GM18517 (cell line): ENCODE measurements at regions not wholly inside any gene's neighbourhood (a gene's known extent, or its start where the extent isn't known, plus 50 kb on each side); places are given as distances from the start of the nearest gene placed in this dataset.
"Not testable (repeated sequence)": the region's sequence is repeated elsewhere in the genome, so short reads cannot be mapped to it uniquely, and the experiment has no call there.

Experiments
- ATAC-seq: cut with Tn5 transposase; IDR thresholded peaks from one replicate; pipeline ENCODE4 v1.9.1; 2021; ENCODE audit warnings: mild to moderate bottlenecking, moderate library complexity; ENCODE audit not compliant: unreplicated experiment

- no peak for ATAC-seq
These were observed 132.0 kb upstream of the SV2C start for GRCh38 chr5:75951158-75951557.

- no peak for ATAC-seq
These were observed 134.7 kb upstream of the SV2C start for GRCh38 chr5:75948438-75948837.

- ATAC-seq = no peak
These were observed 142.8 kb upstream of the SV2C start for GRCh38 chr5:75940418-75940817.

DNA sequence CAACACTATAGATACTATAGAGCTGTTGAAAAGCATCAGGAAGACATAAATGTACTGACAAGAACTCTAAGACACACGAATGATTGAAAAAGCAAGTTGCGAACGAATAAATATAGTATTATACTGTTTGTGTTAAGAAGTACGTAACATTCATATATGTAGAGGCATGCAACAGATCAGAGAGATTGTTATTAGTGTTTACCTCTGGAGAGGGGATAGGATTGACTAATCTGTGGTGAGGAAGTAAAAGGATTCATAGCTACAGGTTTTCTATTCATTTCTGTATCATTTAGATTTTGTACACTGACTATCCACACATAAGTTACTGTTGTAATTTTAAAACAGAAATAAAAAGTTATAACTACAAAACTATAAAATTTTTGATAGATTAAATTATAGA is 147.6 kb upstream of the SV2C start:
- no peak for ATAC-seq

- ATAC-seq = no peak
These were observed 149.7 kb upstream of the SV2C start for GRCh38 chr5:75933489-75933888.

DNA sequence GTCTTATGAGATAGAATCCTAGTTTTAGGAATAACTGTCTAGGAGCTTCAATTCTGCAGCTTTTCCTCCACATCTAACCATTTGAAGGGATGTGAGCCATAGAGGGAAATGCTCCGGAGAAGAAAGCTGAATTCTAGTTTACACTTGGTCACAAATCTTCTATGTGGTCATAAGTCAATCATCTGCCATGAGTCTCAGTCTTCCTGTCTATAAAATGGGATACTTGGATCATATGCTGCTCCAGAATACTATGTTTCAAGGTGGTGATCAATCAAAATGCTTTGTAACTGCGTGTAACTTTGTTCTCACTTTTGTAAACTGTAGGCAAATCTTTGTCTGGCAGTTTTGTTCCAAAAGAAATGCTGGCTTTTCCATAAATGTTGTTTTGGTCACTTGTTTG is 152.0 kb upstream of the SV2C start:
- ATAC-seq = no peak

DNA sequence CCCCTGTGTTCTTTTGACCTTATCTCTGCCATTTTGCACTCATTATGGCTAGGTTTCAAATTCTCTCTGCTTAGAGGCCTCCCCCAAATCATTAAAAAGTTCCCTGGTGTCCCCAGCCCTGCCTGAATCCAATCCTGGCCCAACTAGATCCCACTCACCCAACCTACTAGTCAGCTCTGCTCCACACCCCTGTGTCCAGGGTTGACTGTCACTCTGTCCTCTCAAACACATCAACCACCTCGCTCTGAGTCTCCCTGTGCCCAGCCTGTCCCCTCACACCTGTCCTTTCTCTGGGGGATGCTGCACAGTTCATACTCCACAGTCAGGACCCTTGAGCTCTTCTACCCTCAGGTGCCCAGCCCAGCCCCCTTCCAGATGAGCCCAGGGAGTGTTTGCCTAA is 154.2 kb upstream of the SV2C start:
- no peak for ATAC-seq

DNA sequence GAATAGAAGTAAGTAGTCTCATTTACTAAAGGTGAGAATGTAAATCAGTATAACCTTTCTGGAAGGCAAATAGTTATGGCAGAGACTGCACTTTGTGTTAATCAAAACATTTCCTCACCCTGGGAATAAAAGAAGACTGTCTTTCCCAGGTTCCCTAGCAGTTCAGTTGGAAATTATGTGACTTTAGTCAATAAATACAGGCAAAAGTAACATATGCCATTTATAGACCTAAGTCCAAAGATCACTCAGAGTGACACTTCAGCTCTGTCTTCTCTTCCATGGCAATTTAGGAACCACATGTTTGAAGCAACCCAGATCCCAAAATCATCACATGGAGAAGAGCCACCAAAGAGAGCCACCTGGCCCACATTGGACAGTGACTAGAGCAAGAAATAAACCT is 160.7 kb upstream of the SV2C start:
- no peak for ATAC-seq

GRCh38 chr5:75921011-75921410 is 162.2 kb upstream of the SV2C start:
- ATAC-seq = no peak

DNA sequence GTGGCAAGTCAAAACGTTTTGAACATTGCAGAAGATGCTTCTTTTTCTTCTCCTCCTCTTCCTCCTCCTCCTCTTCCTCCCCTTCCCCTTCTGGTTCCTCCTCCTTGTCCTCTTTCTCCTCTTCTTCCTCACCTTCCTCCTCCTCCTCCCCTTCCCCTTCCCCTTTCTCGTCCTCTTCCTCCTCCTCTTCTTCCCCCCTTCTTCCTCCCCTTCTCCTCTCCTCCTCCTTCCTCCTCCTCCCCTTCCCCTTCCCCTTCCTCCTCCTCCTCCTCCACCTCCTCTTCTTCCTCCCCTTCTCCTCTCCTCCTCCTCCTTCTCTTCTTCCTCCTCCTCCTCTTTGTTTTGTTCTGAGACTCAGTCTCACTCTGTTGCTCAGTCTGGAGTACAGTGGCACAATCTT is 167.0 kb upstream of the SV2C start:
- ATAC-seq = no peak

DNA sequence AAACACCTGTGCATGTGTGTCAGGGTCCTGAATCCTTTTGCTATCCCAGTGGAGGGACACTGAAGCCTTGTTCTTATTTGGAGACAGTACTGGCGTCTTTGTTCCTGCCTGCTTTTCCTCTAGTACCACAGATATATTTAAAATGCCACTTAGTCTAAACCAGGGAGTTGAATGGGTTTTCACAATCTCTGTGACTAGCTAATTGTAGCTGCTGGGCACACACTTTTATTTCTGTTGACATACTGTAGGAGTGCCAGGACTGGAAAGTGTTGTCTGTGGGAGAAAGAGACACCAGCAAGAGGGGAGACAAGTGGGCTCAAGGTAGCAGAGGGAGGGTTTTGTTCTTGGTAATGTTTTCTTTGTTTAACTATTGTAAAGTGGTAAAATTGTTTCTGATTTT is 174.0 kb upstream of the SV2C start:
- ATAC-seq = no peak

DNA sequence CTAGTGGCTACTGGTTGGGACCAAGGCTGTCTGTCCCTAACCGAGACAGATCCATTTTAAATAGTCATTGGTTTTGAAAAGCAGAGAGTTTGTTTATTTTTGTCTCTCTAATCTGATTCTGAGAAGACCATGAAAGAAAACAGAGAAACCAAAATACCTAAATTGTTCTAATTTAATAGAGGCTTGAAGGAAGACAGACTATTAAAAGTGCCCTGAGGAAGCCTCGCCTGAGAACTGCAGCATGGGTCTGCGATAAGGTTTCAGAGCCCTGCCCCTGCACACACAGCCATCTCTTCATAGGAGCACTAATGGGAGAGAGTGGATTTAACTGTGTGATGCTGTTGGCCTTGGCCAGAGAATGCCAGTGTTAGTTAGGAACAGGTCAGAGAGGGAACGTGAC is 175.5 kb upstream of the SV2C start:
- no peak for ATAC-seq

DNA sequence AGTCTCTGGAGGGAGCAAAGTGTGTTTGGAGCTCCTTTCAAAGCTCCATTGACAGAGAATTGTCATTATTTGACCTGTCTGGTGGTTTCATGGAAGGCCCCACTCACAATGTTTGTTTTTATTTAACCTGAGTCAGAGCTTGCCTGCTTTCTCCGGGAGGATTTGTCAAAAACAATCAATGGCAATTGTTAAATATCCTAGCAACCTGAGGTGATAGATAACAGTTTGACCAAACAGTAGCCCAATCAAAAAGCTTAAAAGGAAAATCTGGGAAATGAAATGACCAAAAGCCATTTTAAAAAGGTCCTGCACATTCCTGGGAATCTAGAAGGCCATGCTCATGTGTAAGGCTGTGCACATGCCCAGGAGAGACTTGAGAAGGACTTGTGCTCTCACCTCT is 177.2 kb upstream of the POC5 start:
- ATAC-seq = no peak

GRCh38 chr5:75891736-75892135 is 174.5 kb upstream of the POC5 start:
- ATAC-seq = no peak

DNA sequence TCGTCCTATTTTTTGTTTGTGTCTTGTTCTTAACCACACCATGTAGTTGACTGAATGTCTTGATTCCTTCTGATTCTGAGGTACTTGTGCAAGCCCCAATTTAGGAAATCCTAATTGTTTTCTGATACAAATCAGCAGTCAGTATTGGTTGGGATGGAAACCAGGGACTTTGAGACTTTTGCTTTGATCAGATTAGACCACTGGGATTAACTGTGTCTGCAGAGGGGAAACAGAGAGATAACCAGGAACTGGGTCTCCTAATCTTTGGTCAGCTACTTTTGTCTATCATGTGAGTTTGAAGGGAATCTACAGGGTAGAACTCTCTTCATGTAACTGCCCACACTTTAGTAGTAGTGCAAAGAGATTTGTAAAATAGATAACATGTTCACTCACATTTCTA is 173.8 kb upstream of the POC5 start:
- no peak for ATAC-seq

DNA sequence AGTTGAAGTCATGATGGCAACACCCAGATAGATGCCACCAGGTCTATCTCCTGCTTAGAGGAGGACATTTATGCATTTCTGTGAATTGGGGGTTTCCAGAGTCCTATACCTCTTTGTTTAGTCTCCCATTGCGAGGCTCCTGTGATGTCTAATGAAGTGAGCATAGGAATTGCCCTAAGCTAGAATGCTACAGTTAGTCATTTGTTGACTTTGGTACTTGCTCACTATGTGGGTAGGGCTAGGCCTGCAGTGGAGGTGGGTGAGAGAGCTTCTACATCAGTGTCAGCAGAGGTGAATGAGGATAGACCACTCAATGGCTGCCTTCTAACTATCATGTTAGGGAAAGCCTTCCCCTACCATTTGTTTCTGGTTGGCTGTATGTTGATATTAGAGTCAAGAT is 173.3 kb upstream of the POC5 start:
- ATAC-seq = no peak

- ATAC-seq = no peak
These were observed 169.5 kb upstream of the POC5 start for GRCh38 chr5:75886706-75887105.

- no peak for ATAC-seq
These were observed 168.8 kb upstream of the POC5 start for GRCh38 chr5:75885849-75886596.

DNA sequence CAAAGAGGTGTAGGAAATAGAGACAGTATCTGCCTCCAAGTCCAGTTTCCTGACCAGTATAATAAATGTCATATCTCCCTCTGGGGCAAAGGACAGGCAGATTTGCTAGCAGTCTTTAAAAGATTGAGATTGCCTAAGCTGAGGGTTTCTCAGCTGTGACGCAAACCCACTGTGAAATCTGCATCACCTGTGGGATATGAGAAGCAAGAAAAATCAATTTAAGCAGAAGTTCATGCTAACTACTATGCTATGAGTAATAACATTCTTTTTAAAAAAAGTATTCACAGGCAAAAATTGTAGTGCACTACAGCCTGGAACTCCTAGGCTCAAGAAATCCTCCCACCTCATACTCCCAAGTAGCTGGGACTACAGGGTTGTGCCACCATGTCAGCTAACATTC is 168.1 kb upstream of the POC5 start:
- ATAC-seq = no peak

GRCh38 chr5:75869891-75870290 is 152.7 kb upstream of the POC5 start:
- ATAC-seq = no peak

GRCh38 chr5:75862872-75863271 is 145.6 kb upstream of the POC5 start:
- no peak for ATAC-seq

- ATAC-seq = not testable (repeated sequence)
These were observed 142.4 kb upstream of the POC5 start for GRCh38 chr5:75859621-75860020.

- no peak for ATAC-seq
These were observed 138.8 kb upstream of the POC5 start for GRCh38 chr5:75856056-75856455.
